Naive thymus-derived CD8-positive, alpha-beta T cell (primary cell): ENCODE measurements at regions not wholly inside any gene's neighbourhood (a gene's known extent, or its start where the extent isn't known, plus 50 kb on each side); places are given as distances from the start of the nearest gene placed in this dataset.

Experiments
- ATAC-seq, 2 donors: fragments of 150-1000 bp; cut with Tn5 transposase in 1 of 2; sonication (Bioruptor Pico), chemical (Tn5 transposase) in 1 of 2; 1 replicate in 1 of 2; 2 replicates in 1 of 2; pipeline ENCODE4 v1.10.0; 2021; ENCODE audit warnings: mild to moderate bottlenecking in 2 of 2, moderate library complexity in 2 of 2
- POLR2A ChIA-PET: fragments of 350-600 bp; sonication (Branson Sonifier 250); formaldehyde crosslinking; loops from one replicate; lab custom pipeline; 2021; ENCODE audit warnings: antibody characterized with exemption; lab: Charles Lee
- DNase-seq, 10 donors: peaks; one replicate each; pipeline versions ENCODE4 v3.0.0 to v3.0.0-alpha.2; 2020 to 2022
- H3K27ac Mint-ChIP-seq, 10 donors: one replicate each; pipeline ENCODE4 v1.8.0; 2020 to 2022; ENCODE audit warnings: mild to moderate bottlenecking in 10 of 10, mixed read lengths in 10 of 10, moderate library complexity in 4 of 10, inconsistent platforms in 1 of 10
- H3K27me3 Mint-ChIP-seq, 5 donors: one replicate each; pipeline ENCODE4 v1.8.0; 2021 to 2022; ENCODE audit warnings: mixed read lengths in 5 of 5
- H3K36me3 Mint-ChIP-seq, 3 donors: one replicate each; pipeline ENCODE4 v1.8.0; 2020 to 2022; ENCODE audit warnings: mixed read lengths in 3 of 3, mild to moderate bottlenecking in 2 of 3, inconsistent platforms in 1 of 3
- H3K4me1 Mint-ChIP-seq, 4 donors: one replicate each; pipeline ENCODE4 v1.8.0; 2021 to 2022; ENCODE audit warnings: mixed read lengths in 4 of 4
- H3K4me3 Mint-ChIP-seq, 10 donors: one replicate each; pipeline ENCODE4 v1.8.0; 2020 to 2022; ENCODE audit warnings: mild to moderate bottlenecking in 10 of 10, mixed read lengths in 10 of 10, moderate library complexity in 6 of 10, inconsistent platforms in 1 of 10
- H3K9me3 Mint-ChIP-seq, 9 donors: one replicate each; pipeline ENCODE4 v1.8.0; 2020 to 2022; ENCODE audit warnings: mixed read lengths in 9 of 9, mild to moderate bottlenecking in 3 of 9, inconsistent platforms in 1 of 9, moderate library complexity in 1 of 9

- Mint-ChIP-seq H3K27ac (no peak overlapping the region), H3K36me3 (peaks cover 0 to 8% (median 0%) of the 10 kb centered on the region in 3 donors), H3K4me3 (no peak overlapping the region), H3K9me3 (peaks cover 0 to 17% (median 7%) of the 10 kb centered on the region in 9 donors), H3K27me3 (peaks cover 0 to 10% (median 5%) of the 10 kb centered on the region in 5 donors), H3K4me1 (no peaks in the 10 kb centered on the region)
- POLR2A ChIA-PET = no interaction called here
- DNase-seq = no peak
- ATAC-seq = no peak
These were observed 137.8 kb upstream of the GSC start for GRCh38 chr14:94907626-94908261.

- Mint-ChIP-seq H3K27ac (no peak overlapping the region), H3K9me3 (peaks cover 0 to 14% (median 6%) of the 10 kb centered on the region in 9 donors), H3K4me3 (no peak overlapping the region), H3K27me3 (peaks cover 0 to 10% (median 0%) of the 10 kb centered on the region in 5 donors), H3K4me1 (no peaks in the 10 kb centered on the region), H3K36me3 (peaks cover 0 to 8% (median 0%) of the 10 kb centered on the region in 3 donors)
- POLR2A ChIA-PET = no interaction called here
- ATAC-seq (no peak), DNase-seq (no peak)
These were observed 137.2 kb upstream of the GSC start for GRCh38 chr14:94906991-94907587.

- Mint-ChIP-seq H3K27ac (no peak overlapping the region), H3K36me3 (peaks cover 0 to 8% (median 0%) of the 10 kb centered on the region in 3 donors), H3K4me1 (no peaks in the 10 kb centered on the region), H3K9me3 (peaks cover 0 to 11% (median 4%) of the 10 kb centered on the region in 9 donors), H3K4me3 (no peak overlapping the region), H3K27me3 (peaks cover 0 to 10% (median under 1%) of the 10 kb centered on the region in 5 donors)
- DNase-seq = no peak
- POLR2A ChIA-PET = no interaction called here
- no peak for ATAC-seq
These were observed 136.7 kb upstream of the GSC start for GRCh38 chr14:94906577-94906976.

- no peak for DNase-seq
- Mint-ChIP-seq H3K27me3 (peaks cover 0 to 14% (median 4%) of the 10 kb centered on the region in 5 donors), H3K4me3 (no peak overlapping the region), H3K27ac (no peak overlapping the region), H3K9me3 (no peaks in the 10 kb centered on the region), H3K36me3 (no peaks in the 10 kb centered on the region), H3K4me1 (no peaks in the 10 kb centered on the region)
- no peak for ATAC-seq
- POLR2A ChIA-PET = no interaction called here
These were observed 134.7 kb upstream of the GSC start for GRCh38 chr14:94904636-94905035.

GRCh38 chr14:94903883-94904282 is 134.0 kb upstream of the GSC start:
- H3K4me3 Mint-ChIP-seq = no peak overlapping the region
- H3K9me3 Mint-ChIP-seq = no peaks in the 10 kb centered on the region
- H3K36me3 Mint-ChIP-seq = no peaks in the 10 kb centered on the region
- ATAC-seq = no peak
- no peak for DNase-seq
- POLR2A ChIA-PET = no interaction called here
- peaks cover 0 to 10% (median 3%) of the 10 kb centered on the region in 5 donors for H3K27me3 Mint-ChIP-seq
- H3K27ac Mint-ChIP-seq = no peak overlapping the region
- H3K4me1 Mint-ChIP-seq = no peaks in the 10 kb centered on the region

GRCh38 chr14:94903338-94903737 is 133.4 kb upstream of the GSC start:
- H3K27ac Mint-ChIP-seq = no peak overlapping the region
- ATAC-seq (no peak), DNase-seq (no peak)
- no peak overlapping the region for H3K4me3 Mint-ChIP-seq
- POLR2A ChIA-PET = no interaction called here
- no peaks in the 10 kb centered on the region for H3K9me3 Mint-ChIP-seq
- peaks cover 0 to 10% (median 3%) of the 10 kb centered on the region in 5 donors for H3K27me3 Mint-ChIP-seq
- H3K4me1 Mint-ChIP-seq = no peaks in the 10 kb centered on the region
- H3K36me3 Mint-ChIP-seq = no peaks in the 10 kb centered on the region

GRCh38 chr14:94897561-94897960 is 127.6 kb upstream of the GSC start:
- H3K27ac Mint-ChIP-seq = no peak overlapping the region

GRCh38 chr14:94897082-94897481 is 127.2 kb upstream of the GSC start:
- peaks cover 0 to 4% (median 0%) of the 10 kb centered on the region in 3 donors for H3K36me3 Mint-ChIP-seq
- DNase-seq (no peak), ATAC-seq (no peak)
- POLR2A ChIA-PET = no interaction called here
- no peak overlapping the region for H3K27ac Mint-ChIP-seq
- H3K27me3 Mint-ChIP-seq = peaks cover 0 to 16% (median 7%) of the 10 kb centered on the region in 5 donors
- no peak overlapping the region for H3K4me3 Mint-ChIP-seq
- H3K9me3 Mint-ChIP-seq = peaks cover 0 to 5% (median 0%) of the 10 kb centered on the region in 9 donors
- no peaks in the 10 kb centered on the region for H3K4me1 Mint-ChIP-seq

More at GRCh38 chr14:94897561-94897960, 127.6 kb upstream of the GSC start:
- Mint-ChIP-seq H3K27me3 (peaks cover 0 to 16% (median 5%) of the 10 kb centered on the region in 5 donors), H3K36me3 (peaks cover 0 to 4% (median 0%) of the 10 kb centered on the region in 3 donors), H3K4me1 (no peaks in the 10 kb centered on the region), H3K9me3 (peaks cover 0 to 5% (median 0%) of the 10 kb centered on the region in 9 donors), H3K4me3 (no peak overlapping the region)
- POLR2A ChIA-PET = no interaction called here
- ATAC-seq (no peak), DNase-seq (no peak)

GRCh38 chr14:94893411-94894160 is 123.7 kb upstream of the GSC start:
- H3K27ac Mint-ChIP-seq = no peak overlapping the region
- ATAC-seq (no peak), DNase-seq (no peak)
- H3K4me1 Mint-ChIP-seq = no peaks in the 10 kb centered on the region
- H3K4me3 Mint-ChIP-seq = no peak overlapping the region
- peaks cover 0 to 12% (median 3%) of the 10 kb centered on the region in 5 donors for H3K27me3 Mint-ChIP-seq
- peaks cover 0 to 5% (median 0%) of the 10 kb centered on the region in 9 donors for H3K9me3 Mint-ChIP-seq
- POLR2A ChIA-PET = no interaction called here
- H3K36me3 Mint-ChIP-seq = peaks cover 0 to 4% (median 0%) of the 10 kb centered on the region in 3 donors

- ATAC-seq = no peak
- Mint-ChIP-seq H3K9me3 (peaks cover 0 to 5% (median 0%) of the 10 kb centered on the region in 9 donors), H3K4me1 (no peaks in the 10 kb centered on the region), H3K27me3 (peaks cover 2 to 13% (median 3%) of the 10 kb centered on the region in 5 donors), H3K36me3 (peaks cover 0 to 4% (median 0%) of the 10 kb centered on the region in 3 donors), H3K27ac (no peak overlapping the region), H3K4me3 (no peak overlapping the region)
- POLR2A ChIA-PET = no interaction called here
- no peak for DNase-seq
These were observed 120.9 kb upstream of the GSC start for GRCh38 chr14:94890785-94891184.

GRCh38 chr14:94889520-94890312 is 119.8 kb upstream of the GSC start:
- ATAC-seq (no peak), DNase-seq (no peak)
- Mint-ChIP-seq H3K9me3 (no peaks in the 10 kb centered on the region), H3K27ac (no peak overlapping the region), H3K36me3 (no peaks in the 10 kb centered on the region), H3K4me3 (no peak overlapping the region), H3K27me3 (peaks cover 2 to 19% (median 12%) of the 10 kb centered on the region in 5 donors), H3K4me1 (no peaks in the 10 kb centered on the region)
- POLR2A ChIA-PET = no interaction called here

GRCh38 chr14:94888121-94888520 is 118.2 kb upstream of the GSC start:
- no peak for ATAC-seq
- POLR2A ChIA-PET = no interaction called here
- DNase-seq = no peak
- Mint-ChIP-seq H3K36me3 (no peaks in the 10 kb centered on the region), H3K27ac (no peak overlapping the region), H3K4me1 (no peaks in the 10 kb centered on the region), H3K9me3 (no peaks in the 10 kb centered on the region), H3K4me3 (no peak overlapping the region), H3K27me3 (peaks cover 2 to 22% (median 12%) of the 10 kb centered on the region in 5 donors)
